GM18909 (cell line): ENCODE measurements at regions not wholly inside any gene's neighbourhood (a gene's known extent, or its start where the extent isn't known, plus 50 kb on each side); places are given as distances from the start of the nearest gene placed in this dataset.

Experiments used
- ATAC-seq: cut with Tn5 transposase; IDR thresholded peaks from one replicate; pipeline ENCODE4 v1.9.1; 2021; ENCODE audit warnings: mild to moderate bottlenecking; ENCODE audit not compliant: unreplicated experiment, poor library complexity

DNA sequence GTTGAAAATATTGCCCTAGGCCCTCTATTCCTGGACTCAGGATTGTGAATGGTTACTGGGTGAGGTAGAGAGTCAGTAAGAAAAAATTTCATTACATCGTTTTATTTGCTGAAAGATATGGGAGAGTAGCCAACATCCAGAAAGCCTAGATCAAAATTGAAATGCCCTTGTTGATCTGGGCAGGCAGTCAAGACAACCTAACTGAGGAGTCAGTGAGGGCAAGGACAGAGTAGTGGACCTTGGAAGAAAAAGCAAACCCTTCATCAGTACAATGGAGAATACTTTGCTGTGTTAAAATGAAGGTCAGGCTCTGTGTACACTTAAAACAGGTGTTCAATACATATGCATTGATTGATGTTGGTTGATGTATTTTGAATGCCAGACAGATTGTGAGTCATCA lies 576.7 kb downstream of the OLFM4 start:
- ATAC-seq, result no peak

DNA sequence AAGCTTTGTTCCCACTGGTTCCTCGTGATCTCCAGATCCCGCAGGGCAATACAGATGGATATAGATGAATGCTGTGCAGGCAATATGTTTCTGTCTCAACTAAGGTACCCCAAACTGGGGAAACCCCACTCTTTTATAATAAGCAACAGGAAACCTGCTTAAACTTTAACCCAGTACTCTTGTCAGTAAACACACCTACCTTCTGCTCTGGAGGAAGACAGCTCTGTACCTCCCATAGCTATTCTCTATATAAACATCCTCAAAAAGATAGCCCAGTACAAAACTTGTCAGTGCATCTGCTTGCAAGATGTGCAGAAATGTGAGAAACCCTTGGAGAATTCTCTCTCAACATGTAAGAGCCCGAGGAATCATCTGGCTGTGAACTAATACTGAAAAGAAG lies 583.6 kb downstream of the OLFM4 start:
- ATAC-seq, result no peak

DNA sequence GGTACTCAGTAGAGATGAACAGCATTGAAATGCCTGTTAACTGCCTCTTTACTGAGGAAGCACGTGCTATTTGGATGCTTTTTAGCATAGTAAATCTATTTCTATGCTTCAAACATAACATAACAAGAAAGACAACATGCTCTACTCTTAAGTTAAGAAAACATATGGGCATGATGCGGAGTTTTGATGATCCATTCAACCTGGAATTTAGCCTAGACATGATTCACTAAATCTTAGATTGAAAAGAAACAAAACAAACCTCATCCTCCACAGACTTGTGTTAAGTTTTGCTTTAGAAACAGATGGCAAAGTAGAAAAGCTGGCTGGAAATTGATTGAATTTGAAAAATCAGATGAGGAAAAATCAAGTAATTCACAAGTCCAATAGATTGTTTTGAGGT lies 593.8 kb downstream of the OLFM4 start:
- ATAC-seq, result no peak

DNA sequence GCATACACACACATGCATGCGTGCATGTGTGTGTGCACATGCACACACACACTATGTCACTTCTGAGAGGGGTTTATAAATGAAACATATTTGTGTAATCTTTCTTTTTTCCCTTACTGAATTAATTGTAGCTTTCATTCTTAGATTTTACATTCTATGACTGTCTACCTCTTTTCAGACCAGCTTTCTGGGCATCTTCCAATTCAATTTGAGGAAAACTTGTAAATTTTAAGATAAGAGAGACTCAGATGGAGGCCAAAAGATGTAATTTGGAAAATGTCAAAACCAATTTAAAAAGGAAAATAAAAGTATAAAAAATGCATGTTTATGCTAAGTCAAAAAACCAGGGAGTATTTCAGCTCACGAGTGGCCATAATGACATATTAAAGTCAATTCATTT lies 594.5 kb downstream of the OLFM4 start:
- ATAC-seq, result no peak

DNA sequence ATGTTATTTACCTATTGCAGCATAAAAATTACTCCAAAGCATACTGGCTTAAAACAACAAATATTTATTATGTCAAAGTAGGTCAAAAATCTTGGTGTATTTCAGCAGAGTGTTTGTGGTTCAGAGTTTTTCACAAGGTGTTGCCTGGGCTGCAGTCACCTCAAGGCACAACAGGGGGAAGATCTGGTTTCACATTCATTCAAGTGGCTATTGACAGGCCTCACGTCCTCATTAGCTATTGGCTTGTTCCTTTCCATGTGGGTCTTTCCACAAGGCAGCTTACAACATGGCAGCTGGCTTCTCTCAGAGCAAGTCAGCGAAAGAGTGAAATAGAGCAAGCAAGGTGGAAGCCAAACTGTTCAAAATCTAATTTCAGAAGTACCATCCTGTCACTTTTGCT lies 602.9 kb downstream of the OLFM4 start:
- no peak for ATAC-seq

DNA sequence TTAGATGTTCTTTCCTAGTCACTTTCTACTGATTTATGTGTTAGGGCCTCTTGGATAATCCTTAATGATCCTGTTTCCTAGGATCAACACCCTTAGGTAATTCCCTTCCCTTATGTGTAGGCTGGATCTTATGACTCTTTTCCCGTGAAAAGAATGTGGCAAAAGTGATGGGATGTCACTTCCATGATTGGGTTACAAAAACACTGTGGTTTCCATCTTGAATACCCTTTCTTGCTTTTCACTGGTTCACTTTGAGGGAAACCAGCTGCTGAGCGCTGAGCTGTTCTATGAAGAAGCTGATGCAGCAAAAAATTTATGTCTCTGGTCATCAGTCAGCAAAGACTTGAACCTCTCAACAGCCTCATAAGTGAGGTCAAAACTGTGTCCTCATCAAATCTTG lies 609.4 kb downstream of the OLFM4 start:
- no peak for ATAC-seq

DNA sequence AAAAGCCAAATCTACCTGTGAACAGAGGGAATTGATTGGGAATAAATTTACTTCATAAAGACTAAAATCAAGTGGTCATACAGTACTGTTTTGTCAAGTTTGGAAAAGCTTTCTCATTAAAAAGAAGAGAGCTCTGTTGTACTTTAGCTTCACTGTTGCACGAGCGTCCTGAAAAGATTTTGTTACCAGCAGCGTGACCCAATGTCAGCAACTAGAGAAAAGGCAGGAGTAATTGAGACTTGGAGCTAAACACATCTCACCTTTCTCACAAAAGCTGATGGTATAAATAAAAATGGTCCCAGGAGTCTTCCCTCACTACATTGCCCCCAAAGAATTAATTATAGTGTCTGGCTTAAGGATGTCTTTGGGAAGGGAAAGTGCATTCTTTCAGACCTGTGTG lies 613.7 kb downstream of the OLFM4 start:
- no peak for ATAC-seq

DNA sequence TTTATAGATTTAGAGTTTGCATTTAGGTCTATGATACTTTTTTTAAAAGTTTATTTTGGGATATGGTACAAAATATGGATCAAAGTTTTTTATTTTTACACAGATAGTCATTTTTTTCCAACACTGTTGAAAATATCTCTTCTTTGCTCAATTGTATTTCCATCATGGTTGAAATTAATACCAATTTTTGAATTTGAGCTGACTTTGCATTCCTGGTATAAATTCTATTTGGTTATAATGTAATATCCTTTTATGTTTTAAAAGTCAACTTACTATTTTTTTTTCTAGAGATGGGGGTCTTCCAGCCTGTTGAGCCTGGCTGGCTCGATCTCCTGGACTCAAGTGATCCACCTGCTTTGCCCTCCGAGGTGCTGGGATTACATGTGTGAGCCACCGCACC lies 620.1 kb downstream of the OLFM4 start:
- no peak for ATAC-seq

DNA sequence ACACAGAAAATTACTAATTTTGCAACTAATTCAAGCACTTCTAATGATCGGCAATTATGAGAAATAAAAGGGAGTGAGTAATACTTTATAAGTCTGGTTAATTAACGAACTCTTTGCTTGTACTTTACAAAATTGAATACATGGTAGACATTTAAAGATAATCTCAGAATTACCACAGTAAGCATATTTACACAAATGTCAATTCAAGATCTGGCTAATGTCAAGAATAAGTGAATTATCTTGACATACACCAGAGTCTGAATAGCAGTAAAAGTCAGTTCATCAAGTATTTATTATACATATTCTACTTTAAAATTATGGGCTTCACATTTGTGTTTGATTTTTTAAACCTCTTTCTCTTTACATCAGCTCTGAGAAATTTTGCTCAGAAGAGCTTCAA lies 643.4 kb downstream of the OLFM4 start:
- ATAC-seq, result no peak

DNA sequence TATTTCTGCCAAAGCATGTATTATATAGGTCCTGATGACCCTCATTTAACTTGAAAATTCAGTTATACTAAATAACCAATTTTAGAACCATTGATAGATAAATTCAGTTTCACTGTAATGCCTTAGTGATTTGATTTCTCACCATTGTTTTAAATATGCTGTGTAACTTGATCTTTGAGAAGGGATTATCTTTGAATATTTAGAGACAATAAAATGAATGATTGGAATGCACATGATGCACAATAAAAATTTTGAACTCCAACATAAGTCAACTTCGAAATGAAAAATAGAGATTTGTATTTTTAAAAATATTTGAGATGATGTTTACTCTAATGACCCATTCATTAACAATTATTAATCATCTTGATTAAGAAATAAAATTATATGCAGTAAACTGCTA lies 654.5 kb downstream of the OLFM4 start:
- no peak for ATAC-seq

DNA sequence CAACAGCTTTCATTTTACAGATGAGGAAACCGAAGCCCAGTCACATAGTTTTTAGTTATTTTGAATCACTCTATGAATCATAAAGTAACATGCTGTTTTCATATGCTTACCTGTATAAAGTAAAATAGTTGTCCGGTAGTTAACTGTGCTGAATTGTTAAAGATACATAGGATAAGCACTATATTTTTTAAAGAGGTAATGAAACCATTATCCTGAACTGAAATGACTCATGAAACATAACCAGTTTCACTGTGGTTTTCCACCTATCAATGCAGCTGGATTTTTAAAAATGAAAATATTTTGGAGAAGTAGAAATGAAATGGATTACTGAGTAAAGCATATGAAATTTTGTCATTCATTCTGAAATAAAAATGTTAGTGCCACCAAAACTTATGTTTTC lies 655.0 kb downstream of the OLFM4 start:
- no peak for ATAC-seq

DNA sequence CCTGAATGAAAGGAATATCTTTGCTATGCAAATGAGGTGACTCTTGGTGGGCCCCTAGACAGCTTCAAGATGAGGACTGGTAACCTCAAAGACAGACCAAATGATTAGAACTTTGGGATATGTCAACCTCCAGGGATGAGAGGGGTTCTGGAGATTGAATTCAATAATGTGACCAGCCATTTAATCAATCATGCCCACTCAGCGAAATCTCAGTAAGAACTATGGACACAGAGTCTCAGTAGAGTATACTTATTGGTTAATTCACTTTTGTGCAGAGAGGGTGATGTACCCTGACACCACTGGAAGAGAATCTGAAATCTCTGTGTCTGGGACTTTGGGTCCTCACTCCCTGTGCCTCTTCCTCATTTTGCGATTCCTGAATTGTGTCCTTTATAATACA lies 662.8 kb downstream of the OLFM4 start:
- ATAC-seq, result no peak

DNA sequence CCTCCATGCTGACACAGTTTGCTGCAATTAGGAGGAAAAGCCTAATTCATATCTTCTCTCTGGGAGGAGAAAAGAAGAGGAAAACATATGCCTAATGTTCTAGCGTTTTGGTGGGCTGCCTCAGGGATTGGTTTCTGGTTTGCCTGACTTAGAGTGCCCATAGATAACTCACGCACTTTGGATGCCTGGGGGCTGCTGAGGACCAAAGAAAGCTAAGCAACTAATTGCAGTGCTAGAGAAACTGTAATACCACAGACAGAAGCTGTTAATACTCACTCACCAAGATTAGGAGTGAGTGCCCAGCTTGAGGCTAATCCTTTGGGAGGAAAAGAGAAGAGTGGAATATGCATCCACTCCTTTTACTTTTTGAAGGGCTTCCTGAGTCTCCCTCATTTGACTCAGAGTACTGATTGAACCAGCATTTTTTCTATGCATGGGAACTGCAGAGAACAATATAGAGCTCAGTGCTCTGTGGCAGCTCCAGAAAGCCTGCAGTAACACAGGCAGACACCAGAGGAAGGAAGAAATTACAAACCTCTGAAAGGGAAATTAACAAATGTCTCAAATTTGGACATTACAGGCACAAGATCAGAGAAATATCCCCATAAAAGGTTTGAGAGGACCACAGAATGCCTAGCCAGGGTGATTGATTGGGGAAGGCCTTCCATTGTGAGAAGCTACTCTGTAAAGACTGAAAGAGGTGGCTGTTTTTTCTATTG lies 666.4 kb downstream of the OLFM4 start:
- ATAC-seq, result no peak

DNA sequence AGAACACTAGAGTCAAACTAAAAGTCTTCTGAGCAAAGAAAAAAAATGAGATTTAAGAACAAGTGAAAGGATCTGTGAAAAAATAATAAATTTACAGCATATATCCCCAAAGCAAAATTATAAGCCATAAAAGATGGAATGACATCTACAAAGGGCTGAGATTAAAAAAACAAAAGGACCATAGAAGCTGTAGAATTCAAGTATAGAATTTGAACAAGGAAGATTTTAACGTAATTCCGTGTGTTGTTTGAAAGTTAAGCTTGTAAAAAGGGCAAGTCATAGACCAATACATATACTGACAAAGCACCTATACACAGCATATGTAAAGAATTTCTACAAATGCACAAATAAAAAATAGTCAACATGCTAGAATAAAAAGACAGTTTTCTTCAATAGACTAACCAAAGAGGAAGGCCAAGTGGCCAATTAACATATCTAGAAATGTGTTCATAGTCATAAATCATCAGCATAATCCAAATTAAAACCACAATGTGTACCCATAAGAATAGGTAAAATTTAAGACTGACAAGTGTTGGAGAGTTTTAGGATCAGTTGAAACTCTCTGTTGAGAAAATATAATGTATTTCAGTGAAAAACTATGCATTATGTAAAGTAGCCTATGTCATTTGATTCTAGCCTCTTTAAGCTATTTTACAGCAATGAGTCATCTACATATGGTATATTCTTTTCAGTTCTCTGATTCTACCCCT lies 674.9 kb downstream of the OLFM4 start:
- no peak for ATAC-seq

DNA sequence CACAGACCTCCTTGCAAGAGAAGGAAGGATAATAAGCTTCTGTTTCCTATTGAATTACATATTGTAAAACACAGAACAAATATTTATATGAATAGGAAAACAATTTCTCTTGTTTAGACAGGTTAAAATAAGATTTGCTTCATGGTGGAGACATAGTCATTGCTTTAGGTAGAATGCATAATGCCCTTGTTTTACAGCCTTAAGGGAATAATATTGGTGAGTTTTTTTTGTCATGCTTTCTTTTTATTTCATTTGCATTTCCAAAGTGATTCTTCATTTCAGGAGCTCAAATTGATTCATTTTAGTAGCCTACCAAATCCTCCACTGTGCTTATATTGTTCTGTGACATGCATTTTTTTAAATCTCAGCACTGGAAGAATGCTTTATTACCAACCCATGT lies 690.7 kb downstream of the OLFM4 start:
- no peak for ATAC-seq

DNA sequence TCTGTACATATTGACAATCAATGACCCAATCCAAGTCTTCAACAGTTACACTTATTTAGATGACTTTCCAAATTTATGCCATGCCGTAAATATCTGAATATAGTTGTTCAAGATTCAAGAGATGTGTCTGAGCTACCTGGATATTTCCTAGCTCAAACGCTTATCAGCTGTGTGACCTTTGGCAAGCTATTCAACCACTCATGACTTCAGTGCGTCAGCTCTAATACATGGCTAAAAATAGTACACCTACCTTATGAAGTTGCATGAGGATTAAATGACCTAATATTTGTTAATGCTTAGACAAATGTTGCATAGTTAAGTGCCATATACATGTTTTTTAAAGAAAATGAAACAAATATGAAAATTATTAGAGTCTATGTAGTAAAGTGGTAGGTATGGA lies 704.1 kb downstream of the OLFM4 start:
- no peak for ATAC-seq

DNA sequence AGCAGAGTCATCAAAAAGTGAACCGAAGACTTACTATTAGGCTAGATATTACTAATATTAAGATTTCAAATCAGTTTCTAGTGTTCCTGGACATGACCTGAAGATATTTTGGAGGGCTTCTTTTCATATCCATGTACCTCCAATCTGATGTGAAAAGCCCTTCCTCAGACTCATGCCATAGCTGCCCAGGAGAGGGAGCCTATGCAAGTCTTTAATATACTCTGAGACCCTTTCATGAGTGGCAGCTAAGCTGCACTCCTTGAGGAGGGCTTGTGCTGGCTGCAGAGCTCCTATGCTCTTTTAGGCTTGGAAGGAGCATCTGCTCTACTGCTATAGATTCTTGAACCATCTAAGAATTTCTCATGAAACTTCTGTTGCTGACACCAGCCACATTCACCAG lies 715.3 kb downstream of the OLFM4 start:
- no peak for ATAC-seq

DNA sequence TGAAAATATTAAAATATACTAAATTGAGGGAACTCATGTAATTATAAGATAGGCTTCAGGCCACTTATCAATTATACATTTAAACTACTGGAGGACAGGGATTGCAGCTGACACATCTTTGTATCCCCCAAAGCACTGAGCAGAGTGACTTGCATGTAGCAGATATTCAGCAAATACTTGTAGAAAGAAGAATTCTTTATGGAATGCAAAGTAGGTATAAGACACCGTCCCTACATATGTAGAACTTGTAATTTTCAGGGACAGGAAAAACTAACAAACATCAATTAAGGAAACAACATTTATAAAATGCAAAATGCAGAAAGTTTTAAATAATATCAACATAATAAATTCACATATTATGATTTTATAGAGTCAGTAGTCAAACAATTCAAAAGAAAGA lies 719.2 kb downstream of the OLFM4 start:
- ATAC-seq, result no peak

DNA sequence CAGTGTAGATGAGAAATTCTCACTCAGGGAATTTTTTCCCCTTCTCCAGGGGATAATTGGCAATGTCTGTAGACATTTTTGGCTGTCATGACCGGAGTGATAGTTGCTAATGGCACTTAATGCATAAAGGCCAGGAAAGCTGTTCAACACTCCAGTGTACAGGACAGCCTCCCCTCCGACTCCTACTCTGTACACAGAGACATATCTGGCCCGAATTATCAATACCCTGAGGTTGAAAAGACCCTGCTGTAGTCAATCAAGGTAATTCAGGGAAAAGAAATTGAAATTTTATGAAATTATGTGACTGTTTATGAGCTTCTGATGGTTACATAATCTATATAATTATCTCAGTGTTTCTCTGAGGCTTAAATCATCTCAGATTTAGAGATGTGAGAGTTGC lies 720.7 kb downstream of the OLFM4 start:
- ATAC-seq, result no peak

DNA sequence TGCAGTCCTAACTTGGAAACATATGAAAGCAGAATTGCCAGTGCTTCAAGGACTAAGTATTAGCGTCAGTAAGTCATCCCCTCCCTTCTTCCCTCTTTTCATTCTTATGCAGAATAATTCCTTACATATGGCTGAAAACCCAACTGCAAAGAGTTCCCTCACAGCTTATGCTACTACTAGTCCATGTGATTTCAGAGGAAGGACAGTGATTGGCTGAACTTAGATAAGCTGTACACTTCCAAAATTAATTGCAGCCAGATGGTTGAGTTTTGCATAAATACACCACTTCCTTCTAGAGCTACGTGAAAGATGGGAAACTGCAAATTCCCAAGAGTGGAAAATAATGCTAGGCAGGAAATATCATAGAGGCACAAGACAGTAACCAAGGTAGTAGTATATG lies 730.4 kb downstream of the OLFM4 start:
- ATAC-seq, result no peak

DNA sequence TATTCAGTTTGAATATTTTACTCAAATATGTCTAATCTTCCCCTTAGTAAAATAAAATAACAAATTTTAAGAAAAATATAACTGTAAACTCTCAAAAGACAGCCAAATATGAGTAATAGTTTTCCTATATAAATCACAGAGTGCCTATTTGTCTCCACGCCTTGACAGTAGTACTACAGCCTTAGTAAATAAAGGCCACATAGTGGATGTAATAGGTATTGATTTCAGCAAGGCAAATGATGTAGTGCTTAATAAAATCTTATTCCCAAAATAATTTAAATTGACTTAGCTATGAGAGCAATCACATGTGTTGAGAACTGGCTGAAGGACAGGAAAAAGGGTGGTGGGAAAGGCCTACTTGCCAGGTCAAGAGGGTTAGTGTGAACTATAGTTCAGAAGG lies 747.2 kb downstream of the OLFM4 start:
- no peak for ATAC-seq

DNA sequence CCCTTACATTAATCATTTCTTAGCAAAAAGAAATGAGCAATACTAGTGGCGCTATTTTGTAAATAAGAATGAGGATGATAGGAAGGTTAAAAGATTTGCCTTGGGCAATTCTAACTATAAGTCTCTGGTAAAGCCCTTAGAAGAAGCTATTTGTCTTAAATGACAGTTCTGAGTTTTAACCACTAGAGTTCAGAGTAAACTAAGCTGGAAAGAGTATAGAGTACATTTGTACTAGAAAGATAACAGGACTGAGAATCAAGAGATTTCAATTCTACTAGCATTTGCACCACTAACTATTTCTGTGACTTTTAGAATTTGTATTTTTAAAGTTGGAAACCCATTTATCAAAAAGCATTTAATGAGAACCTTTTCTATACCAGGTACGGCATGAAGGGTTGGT lies 750.3 kb downstream of the OLFM4 start:
- no peak for ATAC-seq
